DMS153 treated with DMSO at 0.1 percent for 48 hours (cell line): ENCODE measurements at regions not wholly inside any gene's neighbourhood (a gene's known extent, or its start where the extent isn't known, plus 50 kb on each side); places are given as distances from the start of the nearest gene placed in this dataset.
"Not testable (repeated sequence)": the region's sequence is repeated elsewhere in the genome, so short reads cannot be mapped to it uniquely, and the experiment has no call there.

Experiments
- DNase-seq: peaks from one replicate; lab custom pipeline; 2025; ENCODE audit not compliant: unreplicated experiment; lab: John Stamatoyannopoulos, UW

DNA sequence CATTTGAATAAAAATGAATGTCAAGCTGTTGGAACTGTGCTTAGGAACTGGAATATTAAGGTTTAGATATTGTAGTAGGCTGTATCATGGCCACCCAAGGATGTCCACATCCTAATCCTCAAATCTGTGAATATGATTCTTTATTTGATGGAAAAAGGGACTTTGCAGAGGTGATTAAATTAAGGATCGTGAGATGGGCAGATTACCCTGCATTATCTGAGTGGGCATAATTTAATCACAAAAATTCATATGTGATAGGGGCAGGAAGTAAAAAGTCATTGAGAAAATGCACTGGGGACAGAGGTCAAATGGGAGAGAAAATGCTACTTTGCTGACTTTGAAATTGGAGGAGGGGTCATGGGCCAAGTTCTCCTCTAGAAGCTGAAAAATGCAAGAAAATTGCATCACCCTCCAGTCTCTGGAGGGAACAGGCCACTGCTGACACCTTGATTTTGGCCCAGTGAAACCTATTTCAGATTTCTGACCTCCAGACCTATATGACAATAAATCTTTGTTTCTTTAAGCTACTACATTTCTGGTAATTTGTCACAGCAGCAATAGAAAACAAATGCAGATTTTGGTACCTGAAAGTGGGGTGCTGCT is 521.4 kb downstream of the PCDH7 start:
- no peak for DNase-seq

DNA sequence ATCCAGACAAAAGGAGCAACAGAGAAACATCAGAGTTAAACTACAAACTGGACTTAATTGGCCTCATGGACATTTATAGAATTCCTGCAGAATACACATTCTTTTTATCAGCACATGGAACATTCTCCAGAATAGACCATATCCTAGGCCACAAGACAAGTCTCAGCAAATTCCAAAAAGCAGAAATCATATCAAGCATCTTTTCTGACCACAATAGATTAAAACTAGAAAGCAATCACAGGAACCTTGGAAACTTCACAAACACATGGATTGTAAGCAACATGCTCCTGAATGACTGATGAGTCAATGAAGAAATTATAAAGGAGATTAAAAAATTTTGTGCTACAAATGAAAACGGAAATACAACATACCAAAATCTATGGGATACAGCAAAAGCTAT is 526.7 kb downstream of the PCDH7 start:
- DNase-seq = no peak

DNA sequence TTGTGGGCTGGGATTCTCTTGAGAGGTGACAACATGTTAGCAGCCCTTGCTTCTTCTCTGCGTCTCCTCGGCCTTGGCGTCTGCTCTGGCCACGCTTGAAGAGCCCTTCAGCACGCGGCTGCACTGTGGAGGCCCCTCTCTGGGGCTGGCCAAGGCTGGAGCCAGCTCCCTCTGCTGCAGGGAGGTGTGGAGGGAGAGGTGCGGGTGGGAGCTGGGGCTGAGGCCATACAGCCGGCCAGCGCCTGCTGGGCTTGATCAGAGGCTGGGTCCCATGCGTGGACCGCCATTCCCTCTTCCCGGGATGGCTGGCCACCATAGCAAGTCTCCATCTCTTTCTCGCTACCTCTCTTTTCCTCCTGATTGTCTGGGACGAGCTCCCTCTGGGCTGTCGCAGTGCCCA is 539.0 kb downstream of the PCDH7 start:
- no peak for DNase-seq

DNA sequence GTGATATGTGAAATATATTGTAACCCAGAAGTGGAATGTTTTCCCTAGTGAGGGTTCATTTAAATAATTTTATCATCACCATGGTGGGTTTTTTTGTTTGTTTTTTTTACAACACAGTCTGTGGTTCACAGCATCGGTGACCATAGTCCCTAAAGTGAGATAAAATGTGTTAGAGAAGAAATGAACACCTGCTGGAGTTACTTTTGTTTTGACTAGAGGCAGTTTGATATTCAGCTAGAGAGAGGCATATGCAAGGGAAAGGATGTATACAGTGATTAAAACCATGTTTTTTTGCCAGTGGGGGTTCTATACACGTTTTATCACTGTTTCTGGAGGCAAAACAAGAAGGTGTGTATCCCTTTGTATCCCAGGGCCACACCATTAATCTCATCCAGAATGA is 541.5 kb downstream of the PCDH7 start:
- no peak for DNase-seq

DNA sequence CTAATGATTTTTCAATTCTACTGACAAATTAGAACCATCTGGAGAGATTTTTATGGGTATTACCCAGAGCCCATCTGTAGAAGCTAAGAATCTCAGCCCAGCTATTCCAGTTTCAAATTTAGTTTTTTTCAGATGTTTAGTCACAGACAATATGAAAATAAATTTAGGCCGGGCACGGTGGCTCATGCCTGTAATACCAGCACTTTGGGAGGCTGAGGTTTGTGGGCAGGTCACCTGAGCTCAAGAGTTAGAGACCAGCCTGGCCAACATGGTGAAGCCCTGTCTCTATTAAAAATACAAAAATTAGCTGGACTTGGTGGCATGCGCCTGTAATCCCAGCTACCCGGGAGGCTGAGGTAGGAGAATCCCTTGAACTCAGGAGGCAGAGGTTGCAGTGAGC is 545.9 kb downstream of the PCDH7 start:
- DNase-seq = not testable (repeated sequence)

DNA sequence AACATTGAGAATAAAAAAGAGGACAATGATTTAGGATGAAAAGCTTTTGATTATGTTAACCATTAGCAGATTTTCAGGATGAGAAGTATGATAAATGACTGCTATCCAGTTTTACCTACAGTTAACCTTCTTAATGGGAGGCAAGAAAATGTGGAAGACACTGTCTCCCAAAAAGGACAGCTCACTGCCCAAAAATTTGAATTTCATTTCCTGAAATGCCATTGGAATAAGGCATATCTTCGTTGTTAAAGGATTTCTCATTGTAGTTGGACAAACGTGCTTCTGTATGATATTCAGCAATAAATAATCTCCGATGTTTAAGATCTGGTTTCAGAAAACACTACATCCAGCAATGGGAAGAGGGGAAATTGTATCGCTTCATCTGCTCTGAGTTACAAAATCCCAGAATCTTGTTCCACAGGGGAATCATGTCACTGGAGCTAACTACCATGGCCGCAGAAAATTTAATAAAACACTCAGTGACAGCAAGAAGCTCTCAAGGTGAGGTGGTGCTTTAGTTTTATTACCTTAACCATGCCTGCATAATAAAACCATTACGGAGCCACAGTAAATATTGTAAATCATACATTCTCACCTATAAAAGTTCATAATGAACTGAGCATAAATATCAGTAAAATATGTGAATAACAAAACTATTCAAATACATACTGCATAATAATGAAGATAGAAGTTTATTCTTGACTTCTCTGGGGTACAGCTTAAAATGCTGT is 552.3 kb downstream of the PCDH7 start:
- DNase-seq = no peak

DNA sequence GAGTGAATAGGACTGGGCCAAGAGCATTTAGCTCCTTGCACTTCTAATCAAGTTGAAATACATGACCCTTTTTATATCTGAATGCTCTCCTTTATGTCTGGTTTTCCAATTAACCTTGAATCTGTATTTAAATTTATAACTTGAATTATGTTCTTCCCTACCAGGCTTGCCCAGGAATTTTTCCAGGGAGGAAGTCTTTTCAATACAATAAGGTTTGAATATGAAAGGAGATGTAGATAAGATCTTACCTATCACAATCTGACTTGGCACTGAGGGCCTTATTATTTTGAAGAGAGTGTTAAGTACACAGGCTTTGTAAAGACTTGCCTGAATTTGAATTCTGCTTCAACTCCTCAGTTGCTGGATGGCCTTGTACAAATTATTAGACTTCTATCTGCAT is 555.7 kb downstream of the PCDH7 start:
- no peak for DNase-seq

DNA sequence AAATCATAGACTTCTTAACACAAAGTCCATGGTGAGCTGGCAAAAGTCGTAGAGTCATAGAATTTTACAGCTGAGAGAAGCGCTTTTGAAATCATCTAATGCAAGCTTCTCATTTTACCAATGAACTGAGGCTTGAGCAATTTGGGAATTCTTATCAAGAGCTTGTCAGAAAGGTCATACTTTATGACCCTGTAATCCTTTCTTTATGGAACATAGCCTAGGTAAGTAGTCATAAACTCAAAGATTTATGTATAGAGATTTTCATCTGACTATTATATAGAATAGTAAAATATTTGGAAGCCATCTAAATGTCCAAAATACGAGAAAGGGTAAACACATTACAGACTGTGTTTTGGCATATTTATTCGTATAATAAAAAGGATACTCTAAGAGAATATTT is 563.5 kb downstream of the PCDH7 start:
- DNase-seq = no peak

DNA sequence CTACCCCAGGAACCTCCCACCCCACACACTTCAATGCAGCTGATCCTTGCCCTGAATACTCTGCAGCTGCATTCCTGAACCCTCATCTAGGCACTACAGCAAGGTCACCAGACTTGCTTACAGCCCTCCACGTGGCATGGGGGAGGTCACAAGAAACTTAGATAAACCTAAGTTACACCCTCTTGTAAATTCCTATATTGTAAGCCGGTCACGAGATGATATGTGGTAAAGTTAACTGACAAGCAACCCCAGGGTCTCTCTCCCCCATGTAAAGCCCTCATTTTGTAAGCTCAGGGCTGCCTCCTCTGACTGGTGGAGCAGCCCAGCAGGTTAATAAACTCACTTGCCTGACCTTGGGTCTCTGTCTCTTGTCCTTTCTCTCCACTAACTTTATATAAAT is 570.7 kb downstream of the PCDH7 start:
- DNase-seq = no peak

DNA sequence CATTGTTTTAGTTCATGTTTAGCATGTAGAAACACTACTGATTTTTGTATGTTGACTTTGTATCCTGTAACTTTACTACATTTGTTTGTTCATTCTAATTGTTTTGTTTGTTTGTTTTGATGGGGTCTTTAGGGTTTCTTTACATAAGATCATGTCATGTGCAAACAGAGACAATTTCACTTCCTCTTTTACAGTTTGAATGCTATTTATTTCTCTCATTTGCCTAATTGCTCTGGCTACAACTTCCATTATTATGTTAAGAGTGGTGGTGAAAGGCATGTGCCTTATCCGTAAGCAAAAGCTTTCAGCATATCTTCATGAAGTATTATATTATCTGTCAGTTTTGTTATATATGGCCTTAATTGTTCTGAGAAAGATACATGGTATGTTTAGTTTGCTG is 571.1 kb downstream of the PCDH7 start:
- no peak for DNase-seq

DNA sequence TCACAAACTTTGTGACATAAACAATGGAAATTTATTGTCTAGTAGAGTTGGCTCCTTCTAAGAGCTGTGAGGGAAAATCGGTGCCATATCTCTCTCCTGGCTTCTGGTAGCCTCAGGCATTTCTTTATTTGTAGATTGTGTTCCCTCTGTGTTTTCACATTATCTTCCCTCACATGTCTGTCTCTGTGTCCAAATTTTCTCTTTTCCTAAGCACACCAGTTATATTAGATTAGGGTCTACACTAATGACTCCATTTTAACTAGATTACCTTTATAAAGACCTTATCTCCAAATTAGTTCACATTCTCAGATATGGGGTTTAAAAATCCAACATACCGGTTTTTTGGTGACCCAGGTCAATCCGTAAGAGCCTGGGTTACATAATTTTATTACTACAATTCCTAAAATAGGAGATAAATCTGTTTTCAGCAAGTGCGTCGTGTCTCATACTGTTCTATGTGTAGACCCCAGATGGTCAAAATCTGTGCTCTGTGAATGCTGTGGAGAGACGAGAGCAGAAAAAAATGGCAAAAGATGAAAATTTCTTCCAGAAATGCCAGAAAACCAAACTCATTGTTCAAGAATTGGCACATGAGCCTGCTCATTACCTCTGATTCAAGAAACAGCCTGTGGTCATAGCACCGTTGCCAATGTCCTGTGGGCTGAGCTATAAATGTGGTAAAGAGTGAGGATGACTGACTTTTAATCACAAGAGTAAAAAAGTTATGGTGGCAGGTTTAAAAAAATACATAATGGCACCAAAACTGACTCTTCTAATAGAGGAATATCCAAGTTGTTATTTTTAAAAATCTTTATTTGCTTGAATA is 574.7 kb downstream of the PCDH7 start:
- DNase-seq = no peak

DNA sequence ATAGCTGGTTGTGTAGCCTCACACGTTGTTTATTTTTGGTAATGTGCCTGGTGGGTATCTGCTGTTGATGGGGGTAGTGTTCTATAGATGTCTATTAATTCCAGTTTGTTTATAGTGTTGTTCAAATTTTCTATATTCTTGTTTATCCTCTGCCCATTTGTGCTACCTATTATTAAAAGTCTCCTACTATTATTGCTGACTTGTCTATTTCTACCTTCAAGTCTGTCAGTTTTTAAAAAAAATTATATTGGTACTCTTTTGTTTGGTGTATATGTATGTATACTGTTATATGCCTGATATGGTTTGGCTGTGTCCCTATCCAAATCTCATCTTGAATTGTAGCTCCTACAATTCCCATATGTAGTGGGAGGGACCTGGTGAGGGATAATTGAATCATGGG is 578.6 kb downstream of the PCDH7 start:
- no peak for DNase-seq

DNA sequence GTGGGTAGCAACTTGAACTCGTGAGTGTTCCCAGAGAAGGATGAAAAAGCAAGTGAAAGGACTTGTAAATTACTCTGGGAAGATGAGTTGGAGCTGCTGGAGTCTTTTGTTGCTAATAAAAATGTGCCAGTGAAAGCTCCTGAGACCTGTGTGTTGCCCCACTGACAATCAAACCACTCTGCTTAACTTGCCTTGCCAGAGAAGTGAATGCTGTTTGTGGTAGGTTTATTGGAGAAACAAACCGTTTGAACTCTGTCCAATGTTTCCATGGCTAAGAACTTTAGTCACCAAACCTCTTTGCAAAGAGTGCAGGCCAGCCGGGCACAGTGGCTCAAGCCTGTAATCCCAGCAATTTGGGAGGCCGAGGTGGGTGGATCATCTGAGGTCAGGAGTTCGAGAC is 586.9 kb downstream of the PCDH7 start:
- no peak for DNase-seq

DNA sequence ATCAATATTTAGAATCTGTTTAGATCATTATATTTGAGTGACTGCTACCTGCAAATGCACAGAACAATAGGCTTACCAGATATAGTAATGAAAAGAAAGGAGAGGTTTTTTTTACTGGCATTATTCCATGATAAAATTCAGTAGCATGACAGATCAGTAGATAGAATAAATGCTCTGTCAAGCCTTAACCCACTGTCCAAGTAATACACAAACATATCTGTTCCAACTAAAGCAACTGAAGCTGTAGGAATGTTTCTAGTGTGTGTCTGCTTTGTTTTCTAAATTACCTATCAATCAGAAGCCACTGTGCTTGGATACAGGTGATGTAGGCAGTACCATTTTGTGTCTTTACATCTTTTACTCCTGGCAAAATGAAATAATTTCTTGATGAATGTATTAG is 604.6 kb downstream of the PCDH7 start:
- DNase-seq = no peak

DNA sequence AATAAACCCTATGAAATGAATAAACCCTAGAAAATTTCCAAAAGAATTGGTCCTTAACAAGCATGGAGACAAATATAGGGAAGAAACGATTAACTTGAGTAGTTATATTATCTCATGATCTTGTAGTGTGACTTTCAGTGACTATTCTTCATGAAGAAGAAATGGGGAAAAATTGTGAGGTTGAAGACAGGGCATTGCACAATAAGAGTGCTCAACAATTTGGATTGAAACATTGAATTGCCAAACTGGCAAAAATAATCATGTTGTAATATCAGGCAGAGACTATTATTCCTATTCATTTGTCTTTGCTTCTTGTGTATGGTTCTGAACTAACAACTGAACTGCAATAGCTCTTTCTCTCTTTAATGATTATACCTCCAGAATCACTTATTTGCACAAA is 605.1 kb downstream of the PCDH7 start:
- no peak for DNase-seq

DNA sequence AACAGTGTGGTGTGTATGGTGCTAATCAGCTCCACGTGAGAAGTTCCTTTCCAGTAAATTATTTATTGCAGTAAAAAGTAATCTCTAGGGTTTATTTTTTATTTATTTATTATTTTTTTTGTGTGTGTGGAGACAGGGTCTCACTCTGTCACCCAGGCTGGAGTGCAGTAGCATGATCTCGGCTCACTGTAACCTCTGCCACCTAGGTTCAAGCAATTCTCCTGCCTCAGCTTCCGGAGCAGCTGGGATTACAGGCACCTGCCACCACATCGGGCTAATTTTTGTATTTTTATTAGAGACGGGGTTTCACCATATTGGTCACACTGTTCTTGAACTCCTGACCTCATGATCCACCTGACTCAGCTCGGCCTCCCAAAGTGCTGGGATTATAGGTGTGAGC is 606.9 kb downstream of the PCDH7 start:
- no peak for DNase-seq

DNA sequence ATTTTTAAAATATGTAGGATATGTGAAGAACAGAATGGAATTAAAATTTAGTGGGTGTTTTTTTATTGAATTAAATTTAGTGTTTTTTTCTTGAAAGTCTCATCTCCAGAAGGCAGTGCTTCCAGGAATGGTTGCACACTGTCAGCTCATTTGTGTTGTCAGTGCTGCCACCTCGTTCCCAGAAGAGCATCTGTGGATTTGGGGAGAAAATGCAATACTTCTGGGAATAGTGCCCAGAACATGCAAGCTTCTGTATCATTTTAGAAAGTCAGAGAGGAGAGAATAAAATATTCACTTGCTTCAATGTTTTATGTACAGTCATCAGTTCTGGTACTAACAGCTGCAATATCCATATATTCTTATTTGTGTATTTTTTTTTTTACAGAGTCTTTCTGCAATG is 608.8 kb downstream of the PCDH7 start:
- DNase-seq = no peak

DNA sequence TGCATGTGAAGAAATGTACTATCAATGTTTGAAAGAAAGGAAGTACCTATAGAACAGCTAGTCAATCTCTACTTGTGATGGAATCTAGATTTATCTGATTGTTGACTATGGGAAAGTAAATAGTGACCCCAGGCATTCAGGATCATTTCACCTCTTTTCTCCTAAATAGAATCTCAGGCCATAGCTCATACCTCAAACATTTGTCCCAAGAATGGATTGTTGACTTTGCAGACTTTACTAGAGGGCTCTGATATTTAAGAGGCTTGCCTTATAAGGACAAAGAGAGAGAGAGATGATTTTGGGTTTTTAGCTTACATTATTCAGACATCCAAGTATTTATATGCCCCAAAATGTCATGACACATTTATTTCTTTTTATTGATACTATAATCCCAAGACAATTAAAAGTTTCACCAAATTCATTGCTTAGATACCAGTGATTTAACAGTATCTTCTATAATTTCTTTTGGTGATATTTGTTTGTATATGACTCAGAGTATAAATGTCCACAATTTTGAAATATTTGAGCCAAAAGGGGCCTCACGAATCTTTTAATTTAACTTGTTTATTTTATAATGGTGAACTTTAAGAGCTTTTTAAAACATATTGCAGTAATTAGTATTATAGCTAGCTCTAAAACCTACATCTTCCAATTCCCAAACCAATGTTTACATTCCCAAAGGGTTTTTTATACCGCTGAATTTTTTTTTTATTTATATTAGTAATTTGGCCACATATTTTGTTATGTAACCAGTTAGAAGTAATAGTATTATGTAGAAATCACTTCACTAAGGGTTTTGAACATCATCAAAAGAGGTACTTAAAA is 614.1 kb downstream of the PCDH7 start:
- no peak for DNase-seq

DNA sequence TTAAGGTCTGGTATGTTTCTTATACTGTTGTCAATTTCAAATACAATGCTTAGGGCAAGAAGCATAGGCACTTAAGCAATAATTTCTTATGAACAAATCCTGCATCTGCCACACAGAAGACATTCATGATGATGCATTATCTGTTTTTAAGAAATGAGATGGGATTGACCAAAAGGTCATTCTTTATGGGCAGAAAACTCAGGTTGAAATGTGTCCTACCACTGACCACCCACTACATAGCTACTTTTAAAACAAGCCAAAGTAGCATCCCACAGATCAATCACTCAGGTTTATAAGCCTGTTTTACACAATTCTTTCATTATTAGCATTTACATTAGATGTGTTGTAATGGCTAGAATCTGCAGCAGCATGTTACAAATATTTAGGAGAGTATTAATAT is 617.8 kb downstream of the PCDH7 start:
- no peak for DNase-seq

DNA sequence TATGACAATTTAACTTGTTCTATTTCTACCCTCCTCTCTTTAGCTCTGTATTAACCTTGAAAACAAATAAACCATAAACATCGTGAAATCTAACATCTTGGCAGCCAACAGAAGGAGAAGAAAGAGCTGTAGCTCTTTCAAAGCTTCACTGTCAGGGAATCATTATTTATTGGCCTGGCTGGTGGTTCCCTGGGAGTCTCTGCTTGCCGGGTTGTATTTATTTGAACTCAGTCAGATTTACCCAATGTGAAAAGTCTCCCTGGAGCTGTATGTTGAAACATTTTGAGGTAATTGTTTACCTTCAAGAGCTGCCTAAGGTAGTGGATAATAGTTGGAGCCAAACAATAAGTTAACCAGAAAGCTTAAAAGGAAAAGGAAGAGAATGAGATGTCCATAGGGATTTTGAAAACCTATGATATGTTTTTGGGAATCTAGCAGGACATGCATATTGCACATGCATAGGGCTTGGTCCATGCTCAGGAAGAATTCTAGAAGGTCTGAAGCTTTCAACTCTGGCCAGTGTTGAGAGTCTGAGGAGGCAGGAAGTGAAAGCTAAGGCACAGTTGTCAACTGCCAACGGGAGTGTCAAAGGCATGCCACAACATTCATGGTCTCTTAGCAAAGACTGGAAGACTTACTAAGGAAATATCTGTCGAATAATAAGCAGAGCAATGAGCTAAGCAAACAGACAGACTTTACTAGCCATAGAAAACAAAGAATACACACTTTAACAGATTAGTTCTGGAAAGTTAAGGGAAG is 621.6 kb downstream of the PCDH7 start:
- no peak for DNase-seq

DNA sequence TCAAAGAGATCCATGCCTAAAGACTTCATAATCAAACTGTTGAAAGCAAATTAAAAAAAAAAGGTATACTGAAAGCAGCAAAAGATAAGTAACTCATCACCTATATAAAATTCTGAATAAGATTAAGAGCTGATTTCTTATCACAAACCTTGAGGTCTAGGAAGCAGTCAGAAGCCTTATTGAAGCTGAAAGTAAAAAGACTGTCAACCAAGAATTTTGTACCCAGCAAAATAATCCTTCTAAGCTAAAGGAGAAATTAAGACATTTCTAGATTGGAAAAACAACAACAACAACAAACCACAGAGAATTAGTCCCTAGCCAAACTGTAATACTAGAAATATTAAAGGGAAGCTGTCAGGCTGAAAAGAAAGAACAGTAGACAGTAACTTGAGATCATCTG is 622.9 kb downstream of the PCDH7 start:
- no peak for DNase-seq
